GM12878 (cell line): ENCODE measurements at regions not wholly inside any gene's neighbourhood (a gene's known extent, or its start where the extent isn't known, plus 50 kb on each side); places are given as distances from the start of the nearest gene placed in this dataset.

Experiments
- ATAC-seq: fragments of 200-7000 bp; cut with Tn5 transposase; 3 replicates; pipeline ENCODE4 v1.9.1; 2020; ENCODE audit warnings: mild to moderate bottlenecking, moderate library complexity
- BruUV-seq: library from RNA; stranded (reverse); fragments of 400-500 nt; replicated peaks from 2 replicates; lab custom pipeline; 2021; lab: Mats Ljungman, UMichigan
- CTCF ChIA-PET: fragments of 300-600 bp; sonication (Branson Sonifier 250); formaldehyde crosslinking; extraction: SDS; loops from one replicate; lab custom pipeline; 2021; ENCODE audit warnings: inconsistent platforms; lab: Yijun Ruan, JAX
- POLR2A ChIA-PET: fragments of 350-600 bp; formaldehyde crosslinking; extraction: SDS; loops from one replicate; lab custom pipeline; 2021; ENCODE audit warnings: inconsistent platforms; lab: Charles Lee
- RAD21 ChIA-PET: fragments of 300-600 bp; sonication (Branson Sonifier 250); formaldehyde crosslinking; loops from one replicate; lab custom pipeline; 2023; ENCODE audit warnings: antibody characterized with exemption; ENCODE audit not compliant: unreplicated experiment; lab: Charles Lee
- SMC1A ChIA-PET: fragments of 300-600 bp; sonication (Branson Sonifier 250); formaldehyde crosslinking; loops from one replicate; lab custom pipeline; 2023; ENCODE audit not compliant: unreplicated experiment, uncharacterized antibody; lab: Charles Lee
- DNase-seq: peaks from one replicate; pipeline ENCODE4 v3.0.0-alpha.2; 2011; ENCODE audit warnings: low read depth, low spot score
- FAIRE-seq: peaks from 3 replicates; lab custom pipeline; 2011; peaks lifted over from hg19 to GRCh38; lab: Jason Lieb, UNC
- H2AFZ ChIP-seq: 2 replicates; pipeline ENCODE4 v1.6.0; 2011; ENCODE audit warnings: low read depth, low read length, control low read depth; ENCODE audit not compliant: control insufficient read depth
- H3K27ac ChIP-seq: 2 replicates; pipeline ENCODE4 v1.5.1; 2011; ENCODE audit warnings: control low read depth; ENCODE audit not compliant: control insufficient read depth, insufficient read depth
- H3K27me3 ChIP-seq, 2 experiments: replicated peaks in 1 of 2; 2 replicates each; pipeline versions ENCODE4 v1.6.0 to v1.6.1; 2011; ENCODE audit warnings: low read length in 1 of 2; ENCODE audit not compliant: control insufficient read depth in 2 of 2, insufficient read depth in 2 of 2
- H3K36me3 ChIP-seq, 2 experiments: 2 replicates each; pipeline ENCODE4 v1.5.1; 2011; ENCODE audit warnings: low read length in 1 of 2; ENCODE audit not compliant: control insufficient read depth in 2 of 2, insufficient read depth in 2 of 2
- H3K4me1 ChIP-seq: 2 replicates; pipeline ENCODE4 v1.6.1; 2011; ENCODE audit warnings: mild to moderate bottlenecking, low read length, moderate library complexity, mixed read lengths; ENCODE audit not compliant: control insufficient read depth, insufficient read depth
- H3K4me2 ChIP-seq: 2 replicates; pipeline ENCODE4 v1.6.0; 2011; ENCODE audit warnings: control low read depth; ENCODE audit not compliant: control insufficient read depth, insufficient read depth
- H3K4me3 ChIP-seq: fragments of 200-600 bp; sonication (generic); 2 replicates; pipeline ENCODE4 v1.5.1; 2016
- H3K79me2 ChIP-seq: 2 replicates; pipeline ENCODE4 v1.6.0; 2011; ENCODE audit warnings: low read length; ENCODE audit not compliant: control insufficient read depth, insufficient read depth
- H3K9ac ChIP-seq: 2 replicates; pipeline ENCODE4 v1.8.0; 2011; ENCODE audit warnings: low read length, control low read depth, mixed read lengths; ENCODE audit not compliant: control insufficient read depth, insufficient read depth
- H3K9me3 ChIP-seq: replicated peaks from 3 replicates; pipeline ENCODE4 v1.5.1; 2011; ENCODE audit warnings: mild to moderate bottlenecking, low read length; ENCODE audit not compliant: control insufficient read depth, insufficient read depth
- H4K20me1 ChIP-seq: 2 replicates; pipeline ENCODE4 v1.6.0; 2011; ENCODE audit not compliant: control insufficient read depth, insufficient read depth
- CHD2 ChIP-seq: IDR thresholded peaks from 2 replicates; pipeline ENCODE4 v1.6.1; 2011; ENCODE audit warnings: low read depth, low read length, improper control_type of control experiment, borderline replicate concordance
- EP300 ChIP-seq, 2 experiments: fragments of 150-350 bp in 1 of 2; IDR thresholded peaks; 2 replicates each; pipeline ENCODE4 v1.6.1; 2011 to 2012; ENCODE audit warnings: low read depth in 2 of 2, low read length in 2 of 2, borderline replicate concordance in 1 of 2, improper control_type of control experiment in 1 of 2, inconsistent platforms in 1 of 2; ENCODE audit not compliant: control insufficient read depth in 1 of 2
- HCFC1 ChIP-seq: fragments of 150-350 bp; IDR thresholded peaks from 2 replicates; pipeline ENCODE4 v1.6.1; 2014; ENCODE audit warnings: low read length
- KDM1A ChIP-seq: fragments of 200-600 bp; sonication (generic); IDR thresholded peaks from 2 replicates; pipeline ENCODE4 v1.6.1; 2016; ENCODE audit warnings: borderline replicate concordance
- MTA2 ChIP-seq: fragments of 450-650 bp; IDR thresholded peaks from 2 replicates; pipeline ENCODE4 v1.6.1; 2016; ENCODE audit warnings: low read depth, mild to moderate bottlenecking, moderate library complexity
- MTA3 ChIP-seq: IDR thresholded peaks from 2 replicates; pipeline ENCODE4 v1.6.1; 2012; ENCODE audit warnings: low read length, inconsistent platforms, borderline replicate concordance
- PAX8 ChIP-seq: fragments of 450-650 bp; IDR thresholded peaks from 2 replicates; pipeline ENCODE4 v1.6.1; 2017; ENCODE audit warnings: mild to moderate bottlenecking, moderate library complexity
- RCOR1 ChIP-seq: conservative IDR thresholded peaks from 2 replicates; pipeline ENCODE4 v1.6.1; 2012; ENCODE audit warnings: low read depth, low read length, improper control_type of control experiment
- SPI1 ChIP-seq: IDR thresholded peaks from 2 replicates; pipeline ENCODE4 v1.6.1; 2011; ENCODE audit warnings: low read depth, mild to moderate bottlenecking, low read length, moderate library complexity, borderline replicate concordance; ENCODE audit not compliant: insufficient read depth
- SREBF2 ChIP-seq: IDR thresholded peaks from 2 replicates; pipeline ENCODE4 v1.6.1; 2012; ENCODE audit warnings: mild to moderate bottlenecking, low read length
- SRF ChIP-seq, 2 experiments: IDR thresholded peaks; 2 replicates each; pipeline ENCODE4 v1.6.1; 2011; ENCODE audit warnings: low read depth in 2 of 2, low read length in 2 of 2, mild to moderate bottlenecking in 1 of 2, moderate library complexity in 1 of 2
- STAT1 ChIP-seq: fragments of 450-650 bp; conservative IDR thresholded peaks from 2 replicates; pipeline ENCODE4 v1.6.1; 2014; ENCODE audit warnings: antibody characterized with exemption, mild to moderate bottlenecking
- SUPT20H ChIP-seq: IDR thresholded peaks from 2 replicates; pipeline ENCODE4 v1.6.1; 2011; ENCODE audit warnings: low read depth, mild to moderate bottlenecking, low read length, moderate library complexity, borderline replicate concordance; ENCODE audit not compliant: control insufficient read depth
- ZBTB40 ChIP-seq: fragments of 450-650 bp; IDR thresholded peaks from 2 replicates; pipeline ENCODE4 v1.6.1; 2016; ENCODE audit warnings: mild to moderate bottlenecking, moderate library complexity, borderline replicate concordance
- ZNF24 ChIP-seq: fragments of 450-650 bp; IDR thresholded peaks from 2 replicates; pipeline ENCODE4 v1.6.1; 2017; ENCODE audit warnings: antibody characterized with exemption, mild to moderate bottlenecking
- WGBS: methylation state at CpG from one replicate; pipeline ENCODE4 v1.1.6; 2016; ENCODE audit warnings: low lambda C conversion rate; ENCODE audit not compliant: insufficient replicate concordance, insufficient coverage; ENCODE audit errors: missing lambda C conversion rate; 5-methylcytosine and 5-hydroxymethylcytosine counted together
- in situ Hi-C: fragments of 300-500 bp; cut with MboI; formaldehyde crosslinking; loops from 9 replicates; pipeline ENCODE4 v1.14.3; 2018; ENCODE audit warnings: mixed read lengths
- intact Hi-C: fragments of 100-400 bp; cut with micrococcal nuclease; formaldehyde crosslinking; loops from one replicate; pipeline ENCODE4 v1.14.2; 2022; ENCODE audit not compliant: unreplicated experiment
- TF ChIP-seq, protein P1 (sequence below): IDR thresholded peaks from 2 replicates; pipeline ENCODE4 v1.6.1; 2011; ENCODE audit warnings: borderline replicate concordance, low read depth, mild to moderate bottlenecking, moderate library complexity, mixed read lengths, low read length; ENCODE audit not compliant: insufficient read depth; ENCODE audit errors: extremely low read length

DNA sequence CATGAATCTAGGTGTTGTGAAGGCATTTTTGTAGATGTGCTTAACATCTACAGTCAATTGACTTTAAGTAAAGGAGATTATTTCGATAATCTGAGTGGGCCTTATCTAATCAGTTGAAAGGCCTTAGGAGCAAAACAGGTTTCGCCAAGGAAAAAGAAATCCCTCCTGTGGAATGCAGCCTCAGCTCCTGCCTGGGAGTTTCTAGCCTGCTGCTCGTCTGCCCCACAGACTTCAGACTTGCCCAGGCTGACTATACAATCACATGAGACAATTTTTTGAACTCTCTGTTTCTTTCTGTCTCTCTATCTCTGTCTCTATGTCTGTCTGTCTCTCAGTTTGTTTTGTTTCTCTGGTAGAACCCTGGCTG, 312.5 kb downstream of the OLFM4 start:
- Histone ChIP-seq H3K9ac (no peak overlapping the region), H3K36me3 (no peaks in the 10 kb centered on the region), H3K9me3 (no peaks in the 10 kb centered on the region), H3K27ac (no peak overlapping the region), H2AFZ (no peak overlapping the region), H3K79me2 (no peaks in the 10 kb centered on the region), H3K4me1 (no peaks in the 10 kb centered on the region), H4K20me1 (no peaks in the 10 kb centered on the region), H3K4me2 (no peak overlapping the region), H3K27me3 (no peaks in the 10 kb centered on the region), H3K4me3 (no peak overlapping the region)
- BruUV-seq: no TSS peak
- WGBS: 10% methylated on average over 3 of the region's 3 CpGs
- ATAC-seq: no peak
- ChIA-PET POLR2A (no interaction called here), CTCF (no interaction called here), SMC1A (no interaction called here), RAD21 (no interaction called here)
- no peak for DNase-seq
- intact Hi-C loops (no loop called here), in situ Hi-C loops (no loop called here)
- no peak for FAIRE-seq
- TF ChIP-seq SREBF2: no peak
- no peak for TF ChIP-seq ZNF24
- TF ChIP-seq SRF (IDR thresholded peaks at IDR 0.05; ENCODE audit: low read depth in 2 of 2, low read length in 2 of 2): no peak
- TF ChIP-seq PAX8: no peak
- no peak for TF ChIP-seq CHD2
- no peak for TF ChIP-seq STAT1
- no peak for TF ChIP-seq KDM1A
- TF ChIP-seq SUPT20H: no peak
- TF ChIP-seq MTA2: no peak
- TF ChIP-seq HCFC1: no peak
- TF ChIP-seq EP300 (IDR thresholded peaks at IDR 0.05; ENCODE audit: borderline replicate concordance in 1 of 2, control insufficient read depth in 1 of 2, low read depth in 2 of 2, low read length in 2 of 2): no peak
- no peak for TF ChIP-seq RCOR1
- no peak for TF ChIP-seq MTA3
- TF ChIP-seq SPI1: no peak
- TF ChIP-seq, protein P1, sequence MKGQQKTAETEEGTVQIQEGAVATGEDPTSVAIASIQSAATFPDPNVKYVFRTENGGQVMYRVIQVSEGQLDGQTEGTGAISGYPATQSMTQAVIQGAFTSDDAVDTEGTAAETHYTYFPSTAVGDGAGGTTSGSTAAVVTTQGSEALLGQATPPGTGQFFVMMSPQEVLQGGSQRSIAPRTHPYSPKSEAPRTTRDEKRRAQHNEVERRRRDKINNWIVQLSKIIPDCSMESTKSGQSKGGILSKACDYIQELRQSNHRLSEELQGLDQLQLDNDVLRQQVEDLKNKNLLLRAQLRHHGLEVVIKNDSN: no peak
- no peak for TF ChIP-seq ZBTB40
